HG02981 (cell line): ENCODE measurements at regions not wholly inside any gene's neighbourhood (a gene's known extent, or its start where the extent isn't known, plus 50 kb on each side); places are given as distances from the start of the nearest gene placed in this dataset.

ENCODE experiments used
- ATAC-seq: cut with Tn5 transposase; IDR thresholded peaks from one replicate; pipeline ENCODE4 v1.9.1; 2021; ENCODE audit warnings: mild to moderate bottlenecking, moderate library complexity; ENCODE audit not compliant: unreplicated experiment

- ATAC-seq, result no peak
Measured at GRCh38 chr11:104661901-104662300, 236.4 kb downstream of the CASP12 start.

- ATAC-seq, result no peak
Measured at GRCh38 chr11:104661471-104661870, 236.8 kb downstream of the CASP12 start.

GRCh38 chr11:104658177-104658576 is 240.1 kb downstream of the CASP12 start:
- no peak for ATAC-seq

- no peak for ATAC-seq
Measured at GRCh38 chr11:104657083-104657482, 241.2 kb downstream of the CASP12 start.

GRCh38 chr11:104655066-104655465 is 243.2 kb downstream of the CASP12 start:
- no peak for ATAC-seq

- no peak for ATAC-seq
Measured at GRCh38 chr11:104654181-104654813, 244.0 kb downstream of the CASP12 start.

- ATAC-seq, result no peak
Measured at GRCh38 chr11:104653407-104653806, 244.9 kb downstream of the CASP12 start.

- no peak for ATAC-seq
Measured at GRCh38 chr11:104652996-104653395, 245.3 kb downstream of the CASP12 start.

- no peak for ATAC-seq
Measured at GRCh38 chr11:104650234-104650633, 248.0 kb downstream of the CASP12 start.

- no peak for ATAC-seq
Measured at GRCh38 chr11:104649002-104649401, 249.3 kb downstream of the CASP12 start.

GRCh38 chr11:104645261-104646222 is 252.7 kb downstream of the CASP12 start:
- ATAC-seq, result no peak

GRCh38 chr11:104637662-104638170 is 260.5 kb downstream of the CASP12 start:
- no peak for ATAC-seq

GRCh38 chr11:104633226-104633625 is 265.0 kb downstream of the CASP12 start:
- no peak for ATAC-seq

GRCh38 chr11:104630352-104630751 is 267.9 kb downstream of the CASP12 start:
- no peak for ATAC-seq

- ATAC-seq, result no peak
Measured at GRCh38 chr11:104625246-104625645, 273.0 kb downstream of the CASP12 start.

- no peak for ATAC-seq
Measured at GRCh38 chr11:104624021-104624420, 274.2 kb downstream of the CASP12 start.

- no peak for ATAC-seq
Measured at GRCh38 chr11:104623518-104623917, 274.7 kb downstream of the CASP12 start.

GRCh38 chr11:104620991-104621390 is 277.3 kb downstream of the CASP12 start:
- no peak for ATAC-seq

GRCh38 chr11:104619751-104620150 is 278.5 kb downstream of the CASP12 start:
- ATAC-seq, result no peak

- no peak for ATAC-seq
Measured at GRCh38 chr11:104618954-104619353, 279.3 kb downstream of the CASP12 start.

- no peak for ATAC-seq
Measured at GRCh38 chr11:104614961-104615360, 283.3 kb downstream of the CASP12 start.

GRCh38 chr11:104614117-104614680 is 284.1 kb downstream of the CASP12 start:
- ATAC-seq, result no peak
